PC-9 (cell line): ENCODE measurements at regions not wholly inside any gene's neighbourhood (a gene's known extent, or its start where the extent isn't known, plus 50 kb on each side); places are given as distances from the start of the nearest gene placed in this dataset.

Experiments used
- BruUV-seq: library from RNA; stranded (reverse); fragments of 400-500 nt; replicated peaks from 2 replicates; lab custom pipeline; 2021; lab: Mats Ljungman, UMichigan
- CTCF ChIA-PET: fragments of 300-600 bp; sonication (Branson Sonifier 250); formaldehyde crosslinking; loops from one replicate; lab custom pipeline; 2022; ENCODE audit warnings: antibody characterized with exemption; lab: Charles Lee
- POLR2A ChIA-PET: fragments of 300-600 bp; sonication (Branson Sonifier 250); formaldehyde crosslinking; loops from one replicate; lab custom pipeline; 2022; ENCODE audit warnings: antibody characterized with exemption; ENCODE audit not compliant: unreplicated experiment; lab: Charles Lee
- DNase-seq, 2 experiments: peaks; one replicate each; pipeline versions ENCODE4 v3.0.0 to v3.0.0-alpha.2; 2015 to 2022; ENCODE audit warnings: mixed read lengths in 1 of 2
- H2AFZ ChIP-seq: fragments of 200-600 bp; sonication (generic); 2 replicates; pipeline ENCODE4 v1.8.1; 2017; ENCODE audit warnings: antibody characterized with exemption
- H3F3A ChIP-seq: fragments of 200-600 bp; sonication (generic); 2 replicates; pipeline ENCODE4 v1.8.1; 2017; ENCODE audit warnings: antibody characterized with exemption, mild to moderate bottlenecking, low read depth; ENCODE audit not compliant: insufficient read depth
- H3K27ac ChIP-seq: fragments of 200-600 bp; sonication (generic); 2 replicates; pipeline ENCODE4 v1.6.1; 2016; ENCODE audit warnings: mixed run types
- H3K27me3 ChIP-seq: fragments of 200-600 bp; sonication (generic); 2 replicates; pipeline ENCODE4 v1.6.1; 2016; ENCODE audit warnings: low read depth, mixed run types; ENCODE audit not compliant: insufficient read depth
- H3K36me3 ChIP-seq: fragments of 200-600 bp; sonication (generic); 2 replicates; pipeline ENCODE4 v1.6.1; 2016; ENCODE audit warnings: low read depth, mixed run types
- H3K4me1 ChIP-seq: fragments of 200-600 bp; sonication (generic); replicated peaks from 2 replicates; pipeline ENCODE4 v1.6.1; 2016; ENCODE audit warnings: mixed run types; ENCODE audit not compliant: insufficient read depth
- H3K4me2 ChIP-seq: fragments of 200-600 bp; sonication (generic); 2 replicates; pipeline ENCODE4 v1.6.1; 2017; ENCODE audit warnings: mixed run types
- H3K4me3 ChIP-seq: fragments of 200-600 bp; sonication (generic); 2 replicates; pipeline ENCODE4 v1.6.1; 2016; ENCODE audit warnings: mixed run types
- H3K79me2 ChIP-seq: fragments of 200-600 bp; sonication (generic); 2 replicates; pipeline ENCODE4 v1.6.1; 2017; ENCODE audit warnings: low read depth, mixed run types
- H3K9me2 ChIP-seq: fragments of 200-600 bp; sonication (generic); 2 replicates; pipeline ENCODE4 v1.8.1; 2017; ENCODE audit warnings: mild to moderate bottlenecking; ENCODE audit not compliant: insufficient read depth
- H3K9me3 ChIP-seq: fragments of 200-600 bp; sonication (generic); 2 replicates; pipeline ENCODE4 v1.8.1; 2016; ENCODE audit warnings: low read depth; ENCODE audit not compliant: insufficient read depth
- H4K20me1 ChIP-seq: fragments of 200-600 bp; sonication (generic); 2 replicates; pipeline ENCODE4 v1.8.1; 2017; ENCODE audit not compliant: insufficient read depth
- CTCF ChIP-seq: fragments of 200-600 bp; sonication (generic); conservative IDR thresholded peaks from 2 replicates; pipeline ENCODE4 v1.6.1; 2017; ENCODE audit warnings: mixed run types, antibody characterized with exemption, mild to moderate bottlenecking, moderate library complexity
- EZH2 ChIP-seq: fragments of 200-600 bp; sonication (generic); IDR thresholded peaks from 2 replicates; pipeline ENCODE4 v1.8.0; 2017; ENCODE audit warnings: antibody characterized with exemption, low read depth
- intact Hi-C: fragments of 100-400 bp; cut with micrococcal nuclease; formaldehyde crosslinking; loops from one replicate; pipeline ENCODE4 v1.10.0; 2022; ENCODE audit not compliant: unreplicated experiment

- CTCF ChIA-PET = no interaction called here
- Histone ChIP-seq H3K27me3 (no peaks in the 10 kb centered on the region), H4K20me1 (no peaks in the 10 kb centered on the region), H3K9me2 (no peaks in the 10 kb centered on the region), H3K36me3 (no peaks in the 10 kb centered on the region), H2AFZ (peak overlapping the region; percentile 60; the same call in 1 of the 2 replicates), H3F3A (no peaks in the 10 kb centered on the region), H3K9me3 (no peaks in the 10 kb centered on the region), H3K4me1 (no peaks in the 10 kb centered on the region), H3K27ac (no peak overlapping the region), H3K4me3 (no peak overlapping the region), H3K79me2 (no peaks in the 10 kb centered on the region), H3K4me2 (no peak overlapping the region)
- DNase-seq = no peak
- BruUV-seq = no TSS peak
- TF ChIP-seq CTCF (no peak), EZH2 (no peak)
- POLR2A ChIA-PET = no interaction called here
- intact Hi-C loops = no loop called here
Measured at GRCh38 chr7:84838857-84839256, 348.0 kb downstream of the SEMA3D start.

GRCh38 chr7:84837405-84837804, 349.5 kb downstream of the SEMA3D start:
- Histone ChIP-seq H3K4me2 (no peak overlapping the region), H2AFZ (0 out of 2 replicates have a peak overlapping the region, but pooled peaks have one; percentile 18)
- DNase-seq = no peak

GRCh38 chr7:84829719-84830118, 357.1 kb downstream of the SEMA3D start:
- Histone ChIP-seq H3K4me2 (no peak overlapping the region), H3K4me3 (no peak overlapping the region), H3K27ac (no peak overlapping the region), H2AFZ (no peak overlapping the region), H3K27me3 (no peaks in the 10 kb centered on the region), H3K36me3 (no peaks in the 10 kb centered on the region), H3F3A (no peaks in the 10 kb centered on the region), H3K79me2 (no peaks in the 10 kb centered on the region), H3K9me3 (no peaks in the 10 kb centered on the region), H3K4me1 (no peaks in the 10 kb centered on the region), H3K9me2 (no peaks in the 10 kb centered on the region), H4K20me1 (no peaks in the 10 kb centered on the region)
- POLR2A ChIA-PET = no interaction called here
- intact Hi-C loops = no loop called here
- TF ChIP-seq EZH2 (no peak), CTCF (no peak)
- no TSS peak for BruUV-seq
- DNase-seq = no peak
- CTCF ChIA-PET = no interaction called here

More at GRCh38 chr7:84837405-84837804, 349.5 kb downstream of the SEMA3D start:
- Histone ChIP-seq H3K79me2 (no peaks in the 10 kb centered on the region), H3F3A (no peaks in the 10 kb centered on the region), H3K27ac (no peak overlapping the region), H3K36me3 (no peaks in the 10 kb centered on the region), H3K4me3 (no peak overlapping the region), H3K9me2 (no peaks in the 10 kb centered on the region), H4K20me1 (no peaks in the 10 kb centered on the region), H3K9me3 (no peaks in the 10 kb centered on the region), H3K4me1 (no peaks in the 10 kb centered on the region), H3K27me3 (no peaks in the 10 kb centered on the region)
- CTCF ChIA-PET = interaction anchor here (0.6 kb wide), 1 partner anchor 860 kb away, joined by 5 read pairs; no protein-coding TSS in a partner anchor
- TF ChIP-seq CTCF = no peak
- TF ChIP-seq EZH2 = no peak
- BruUV-seq = no TSS peak
- intact Hi-C loops = no loop called here
- POLR2A ChIA-PET = no interaction called here
